ENCODE measurements at regions not wholly inside any gene's neighbourhood (a gene's known extent, or its start where the extent isn't known, plus 50 kb on each side); places are given as distances from the start of the nearest gene placed in this dataset.
A peak's percentile ranks its signal among the peaks of the same experiment; 100 is the strongest.
"Not testable (repeated sequence)": the region's sequence is repeated elsewhere in the genome, so short reads cannot be mapped to it uniquely, and the experiment has no call there.

GRCh38 chr12:127966331-127966730, 300.6 kb upstream of the TMEM132C start:
- H2AFZ ChIP-seq (ENCODE audit: low read length) = no peak overlapping the region
- no peak overlapping the region for H3K4me2 ChIP-seq (ENCODE audit: low read depth, low read length, poor library complexity, severe bottlenecking)
- no peaks in the 10 kb centered on the region for H3K79me2 ChIP-seq (ENCODE audit: low read length)
- H3K27me3 ChIP-seq (ENCODE audit: low read length) = no peaks in the 10 kb centered on the region
- no peaks in the 10 kb centered on the region for H3K4me1 ChIP-seq (ENCODE audit: low read length)
- H3K4me3 ChIP-seq (ENCODE audit: low read length) = no peak overlapping the region
- H3K9ac ChIP-seq (ENCODE audit: low read length) = no peak overlapping the region
- H3K9me3 ChIP-seq (ENCODE audit: low read length) = no peaks in the 10 kb centered on the region
- no peak overlapping the region for H3K27ac ChIP-seq (ENCODE audit: low read length)
- no peaks in the 10 kb centered on the region for H3K36me3 ChIP-seq (ENCODE audit: insufficient read depth, low read length)
- DNase-seq = no peak
- no peaks in the 10 kb centered on the region for H4K20me1 ChIP-seq (ENCODE audit: insufficient read depth, low read depth, low read length)
- no peaks in the 10 kb centered on the region for H3K9me2 ChIP-seq (replicated peaks; ENCODE audit: insufficient read depth, low read length)

GRCh38 chr12:127970491-127970890, 296.5 kb upstream of the TMEM132C start:
- H3K27ac ChIP-seq (ENCODE audit: low read length) = no peak overlapping the region
- H2AFZ ChIP-seq (ENCODE audit: low read length) = no peak overlapping the region
- H3K9ac ChIP-seq (ENCODE audit: low read length) = no peak overlapping the region
- H3K27me3 ChIP-seq (ENCODE audit: low read length) = no peaks in the 10 kb centered on the region
- no peaks in the 10 kb centered on the region for H3K9me3 ChIP-seq (ENCODE audit: low read length)
- H3K9me2 ChIP-seq (replicated peaks; ENCODE audit: insufficient read depth, low read length) = no peaks in the 10 kb centered on the region
- H3K4me3 ChIP-seq (ENCODE audit: low read length) = no peak overlapping the region
- H3K36me3 ChIP-seq (ENCODE audit: insufficient read depth, low read length) = no peaks in the 10 kb centered on the region
- no peaks in the 10 kb centered on the region for H3K4me1 ChIP-seq (ENCODE audit: low read length)
- H4K20me1 ChIP-seq (ENCODE audit: insufficient read depth, low read depth, low read length) = no peaks in the 10 kb centered on the region
- H3K4me2 ChIP-seq (ENCODE audit: low read depth, low read length, poor library complexity, severe bottlenecking) = no peak overlapping the region
- DNase-seq = no peak
- no peaks in the 10 kb centered on the region for H3K79me2 ChIP-seq (ENCODE audit: low read length)

- Histone ChIP-seq H4K20me1 (ENCODE audit: insufficient read depth, low read depth, low read length) (no peaks in the 10 kb centered on the region), H3K4me3 (ENCODE audit: low read length) (no peak overlapping the region), H3K36me3 (ENCODE audit: insufficient read depth, low read length) (no peaks in the 10 kb centered on the region), H3K4me2 (ENCODE audit: low read depth, low read length, poor library complexity, severe bottlenecking) (no peak overlapping the region), H3K79me2 (ENCODE audit: low read length) (no peaks in the 10 kb centered on the region), H2AFZ (ENCODE audit: low read length) (no peak overlapping the region), H3K4me1 (ENCODE audit: low read length) (no peaks in the 10 kb centered on the region), H3K27me3 (ENCODE audit: low read length) (no peaks in the 10 kb centered on the region), H3K9ac (ENCODE audit: low read length) (no peak overlapping the region), H3K9me2 (replicated peaks; ENCODE audit: insufficient read depth, low read length) (no peaks in the 10 kb centered on the region), H3K27ac (ENCODE audit: low read length) (no peak overlapping the region), H3K9me3 (ENCODE audit: low read length) (no peaks in the 10 kb centered on the region)
- DNase-seq = no peak
Measured at GRCh38 chr12:127980585-127980984, 286.4 kb upstream of the TMEM132C start.

GRCh38 chr12:127981875-127982274, 285.1 kb upstream of the TMEM132C start:
- Histone ChIP-seq H2AFZ (ENCODE audit: low read length) (no peak overlapping the region), H3K9me2 (replicated peaks; ENCODE audit: insufficient read depth, low read length) (no peaks in the 10 kb centered on the region), H3K4me2 (ENCODE audit: low read depth, low read length, poor library complexity, severe bottlenecking) (no peak overlapping the region), H3K79me2 (ENCODE audit: low read length) (no peaks in the 10 kb centered on the region), H3K9me3 (ENCODE audit: low read length) (no peaks in the 10 kb centered on the region), H3K27me3 (ENCODE audit: low read length) (no peaks in the 10 kb centered on the region), H3K36me3 (ENCODE audit: insufficient read depth, low read length) (no peaks in the 10 kb centered on the region), H3K9ac (ENCODE audit: low read length) (no peak overlapping the region), H3K4me3 (ENCODE audit: low read length) (no peak overlapping the region), H3K4me1 (ENCODE audit: low read length) (no peaks in the 10 kb centered on the region), H4K20me1 (ENCODE audit: insufficient read depth, low read depth, low read length) (no peaks in the 10 kb centered on the region), H3K27ac (ENCODE audit: low read length) (no peak overlapping the region)
- DNase-seq = no peak

GRCh38 chr12:127983213-127983791, 283.7 kb upstream of the TMEM132C start:
- not testable (repeated sequence) for H3K4me2 ChIP-seq (ENCODE audit: low read depth, low read length, poor library complexity, severe bottlenecking); H4K20me1 ChIP-seq (ENCODE audit: insufficient read depth, low read depth, low read length); H3K27ac ChIP-seq (ENCODE audit: low read length); H3K9ac ChIP-seq (ENCODE audit: low read length); H3K4me1 ChIP-seq (ENCODE audit: low read length); H3K9me3 ChIP-seq (ENCODE audit: low read length); H2AFZ ChIP-seq (ENCODE audit: low read length); H3K36me3 ChIP-seq (ENCODE audit: insufficient read depth, low read length); DNase-seq; H3K9me2 ChIP-seq (replicated peaks; ENCODE audit: insufficient read depth, low read length); H3K4me3 ChIP-seq (ENCODE audit: low read length); H3K27me3 ChIP-seq (ENCODE audit: low read length); H3K79me2 ChIP-seq (ENCODE audit: low read length)

- H3K4me2 ChIP-seq (ENCODE audit: low read depth, low read length, poor library complexity, severe bottlenecking) = no peak overlapping the region
- no peak overlapping the region for H2AFZ ChIP-seq (ENCODE audit: low read length)
- no peaks in the 10 kb centered on the region for H3K36me3 ChIP-seq (ENCODE audit: insufficient read depth, low read length)
- no peaks in the 10 kb centered on the region for H3K79me2 ChIP-seq (ENCODE audit: low read length)
- H3K9me2 ChIP-seq (replicated peaks; ENCODE audit: insufficient read depth, low read length) = no peaks in the 10 kb centered on the region
- H4K20me1 ChIP-seq (ENCODE audit: insufficient read depth, low read depth, low read length) = no peaks in the 10 kb centered on the region
- no peaks in the 10 kb centered on the region for H3K27me3 ChIP-seq (ENCODE audit: low read length)
- H3K27ac ChIP-seq (ENCODE audit: low read length) = no peak overlapping the region
- no peaks in the 10 kb centered on the region for H3K4me1 ChIP-seq (ENCODE audit: low read length)
- no peaks in the 10 kb centered on the region for H3K9me3 ChIP-seq (ENCODE audit: low read length)
- DNase-seq = no peak
- H3K4me3 ChIP-seq (ENCODE audit: low read length) = no peak overlapping the region
- H3K9ac ChIP-seq (ENCODE audit: low read length) = no peak overlapping the region
Measured at GRCh38 chr12:127984386-127985055, 282.4 kb upstream of the TMEM132C start.

- Histone ChIP-seq H3K9me3 (ENCODE audit: low read length) (no peaks in the 10 kb centered on the region), H3K9ac (ENCODE audit: low read length) (no peak overlapping the region), H3K27me3 (ENCODE audit: low read length) (no peaks in the 10 kb centered on the region)
Measured at GRCh38 chr12:127987199-127987901, 279.6 kb upstream of the TMEM132C start.

GRCh38 chr12:127991485-127991884, 275.5 kb upstream of the TMEM132C start:
- Histone ChIP-seq H3K9ac (ENCODE audit: low read length) (no peak overlapping the region), H3K4me2 (ENCODE audit: low read depth, low read length, poor library complexity, severe bottlenecking) (no peak overlapping the region), H2AFZ (ENCODE audit: low read length) (no peak overlapping the region), H3K79me2 (ENCODE audit: low read length) (no peaks in the 10 kb centered on the region), H3K36me3 (ENCODE audit: insufficient read depth, low read length) (no peaks in the 10 kb centered on the region), H3K9me3 (ENCODE audit: low read length) (no peaks in the 10 kb centered on the region), H3K27me3 (ENCODE audit: low read length) (no peaks in the 10 kb centered on the region), H3K9me2 (replicated peaks; ENCODE audit: insufficient read depth, low read length) (no peaks in the 10 kb centered on the region), H3K4me3 (ENCODE audit: low read length) (no peak overlapping the region), H4K20me1 (ENCODE audit: insufficient read depth, low read depth, low read length) (no peaks in the 10 kb centered on the region), H3K4me1 (ENCODE audit: low read length) (no peaks in the 10 kb centered on the region), H3K27ac (ENCODE audit: low read length) (no peak overlapping the region)
- peak; percentile 42 for DNase-seq

More at GRCh38 chr12:127987199-127987901, 279.6 kb upstream of the TMEM132C start:
- H3K9me2 ChIP-seq (replicated peaks; ENCODE audit: insufficient read depth, low read length) = no peaks in the 10 kb centered on the region
- H3K36me3 ChIP-seq (ENCODE audit: insufficient read depth, low read length) = no peaks in the 10 kb centered on the region
- H2AFZ ChIP-seq (ENCODE audit: low read length) = no peak overlapping the region
- H3K79me2 ChIP-seq (ENCODE audit: low read length) = no peaks in the 10 kb centered on the region
- DNase-seq = no peak
- H3K4me3 ChIP-seq (ENCODE audit: low read length) = no peak overlapping the region
- H3K4me1 ChIP-seq (ENCODE audit: low read length) = no peaks in the 10 kb centered on the region
- H4K20me1 ChIP-seq (ENCODE audit: insufficient read depth, low read depth, low read length) = no peaks in the 10 kb centered on the region
- H3K4me2 ChIP-seq (ENCODE audit: low read depth, low read length, poor library complexity, severe bottlenecking) = no peak overlapping the region
- H3K27ac ChIP-seq (ENCODE audit: low read length) = no peak overlapping the region
